OCI-LY1 (cell line): ENCODE measurements at regions not wholly inside any gene's neighbourhood (a gene's known extent, or its start where the extent isn't known, plus 50 kb on each side); places are given as distances from the start of the nearest gene placed in this dataset.

Source experiments
- CTCF ChIP-seq: fragments of 200-600 bp; sonication (generic), shearing (Covaris generic); IDR thresholded peaks from 2 replicates; pipeline ENCODE4 v1.5.1; 2017; ENCODE audit warnings: mild to moderate bottlenecking, antibody characterized with exemption, low read length, moderate library complexity, mixed read lengths
- EZH2 ChIP-seq: fragments of 200-600 bp; sonication (generic), shearing (Covaris generic); IDR thresholded peaks from 2 replicates; pipeline ENCODE4 v1.8.0; 2017; ENCODE audit warnings: borderline replicate concordance, mixed run types, mild to moderate bottlenecking, antibody characterized with exemption, low read length, moderate library complexity, mixed read lengths

- TF ChIP-seq CTCF = no peak
- no peak for TF ChIP-seq EZH2
These were observed 278.0 kb downstream of the CGGBP1 start for GRCh38 chr3:87780811-87781210.
